HG03520 (cell line): ENCODE measurements at regions not wholly inside any gene's neighbourhood (a gene's known extent, or its start where the extent isn't known, plus 50 kb on each side); places are given as distances from the start of the nearest gene placed in this dataset.

Source experiments
- ATAC-seq: cut with Tn5 transposase; IDR thresholded peaks from one replicate; pipeline ENCODE4 v1.9.1; 2021; ENCODE audit warnings: mild to moderate bottlenecking, moderate library complexity; ENCODE audit not compliant: unreplicated experiment

DNA sequence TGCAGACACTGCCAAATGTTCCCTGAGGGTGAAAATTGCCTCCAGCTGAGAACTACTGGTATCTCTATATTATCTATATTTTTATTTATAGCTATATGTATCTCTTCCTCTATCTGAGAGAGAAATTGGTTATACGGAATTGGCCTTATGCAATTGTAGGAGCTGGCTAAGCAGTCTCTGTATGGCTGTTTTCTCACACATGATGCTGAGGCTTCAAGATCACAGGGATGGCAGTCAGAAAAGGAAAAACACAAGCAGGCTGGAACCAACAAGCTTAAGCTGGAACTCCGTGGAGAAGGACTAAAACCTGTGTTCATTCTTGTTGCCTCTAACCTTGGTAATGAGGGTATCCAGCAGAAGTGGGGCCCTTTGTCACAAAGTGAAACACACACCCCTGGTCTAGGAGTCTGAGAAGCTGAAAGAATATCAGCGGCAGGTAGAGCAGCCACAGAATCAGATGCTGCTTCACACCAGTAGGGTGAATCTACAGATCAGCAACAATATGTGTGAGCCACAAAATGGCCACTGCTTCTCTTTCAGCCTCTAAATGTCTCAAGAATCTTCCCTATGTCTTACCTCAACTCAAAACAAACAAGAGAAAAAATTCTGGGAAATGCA, 166.5 kb upstream of the PPP1R2C start:
- ATAC-seq = peak; percentile 32

DNA sequence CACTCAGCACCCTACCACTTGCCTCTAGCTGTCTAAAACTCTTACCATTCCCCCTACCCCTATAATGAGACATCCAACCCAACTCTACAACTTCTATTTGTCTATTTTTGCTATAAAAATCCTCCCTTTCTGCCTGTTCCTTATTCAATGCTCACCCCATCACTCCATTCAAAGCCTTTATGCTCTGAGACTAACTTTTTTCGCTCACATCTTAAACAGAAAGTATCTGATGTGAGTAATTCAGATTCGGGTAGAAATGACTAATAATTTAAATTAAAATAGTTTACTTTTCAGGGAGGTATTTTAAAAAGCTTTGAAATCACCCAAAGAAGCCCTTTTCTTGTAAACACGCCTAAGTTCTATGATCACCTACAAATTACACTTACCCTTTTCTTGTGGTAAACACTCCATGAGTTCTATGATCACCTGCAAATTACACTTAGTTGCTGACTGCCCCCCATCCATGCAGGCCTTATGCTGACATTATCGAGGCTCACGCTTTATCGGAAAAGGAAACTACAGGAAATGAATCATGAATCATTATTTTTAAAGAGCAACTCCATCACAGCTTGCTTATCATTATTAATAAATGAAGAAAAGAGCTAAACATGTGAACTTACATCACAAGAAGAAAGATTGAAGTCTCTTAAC, 168.7 kb upstream of the PPP1R2C start:
- no peak for ATAC-seq

DNA sequence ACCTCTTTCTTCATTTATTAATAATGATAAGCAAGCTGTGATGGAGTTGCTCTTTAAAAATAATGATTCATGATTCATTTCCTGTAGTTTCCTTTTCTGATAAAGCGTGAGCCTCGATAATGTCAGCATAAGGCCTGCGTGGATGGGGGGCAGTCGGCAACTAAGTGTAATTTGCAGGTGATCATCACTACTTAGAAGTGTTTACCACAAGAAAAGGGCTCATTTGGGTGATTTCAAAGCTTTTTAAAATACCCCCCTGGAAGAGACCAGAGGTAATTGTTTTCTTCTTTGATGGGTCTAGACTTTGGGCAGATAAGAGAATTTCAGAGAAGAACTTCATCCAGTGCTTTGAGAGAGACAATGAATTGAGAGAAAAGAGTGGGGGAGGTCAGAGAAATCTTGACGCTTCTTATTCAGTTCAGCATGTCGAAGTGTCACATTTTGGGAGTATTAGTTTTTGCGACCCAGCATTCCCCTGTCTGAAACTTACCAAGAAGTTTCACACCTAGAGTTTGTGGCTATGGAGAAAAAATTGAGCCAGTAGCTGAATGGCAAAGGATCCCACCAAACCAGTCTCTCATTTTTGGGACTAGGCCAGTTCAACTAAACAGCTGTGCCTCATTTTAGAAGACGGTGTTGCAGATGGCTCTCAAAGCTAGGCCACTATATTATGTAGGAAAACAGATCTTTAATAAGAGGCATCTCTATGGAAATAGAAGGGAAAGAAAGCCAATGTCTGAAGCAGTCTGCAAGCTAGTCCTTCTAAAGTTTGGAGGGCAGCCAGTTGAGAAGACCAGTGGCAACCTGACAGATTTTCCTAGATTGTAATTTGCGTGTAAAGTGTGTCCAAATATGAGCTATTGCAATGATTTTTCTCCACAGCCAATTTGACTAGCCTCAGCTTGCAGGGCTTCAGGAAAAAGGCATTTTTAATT, 171.0 kb upstream of the PPP1R2C start:
- no peak for ATAC-seq

DNA sequence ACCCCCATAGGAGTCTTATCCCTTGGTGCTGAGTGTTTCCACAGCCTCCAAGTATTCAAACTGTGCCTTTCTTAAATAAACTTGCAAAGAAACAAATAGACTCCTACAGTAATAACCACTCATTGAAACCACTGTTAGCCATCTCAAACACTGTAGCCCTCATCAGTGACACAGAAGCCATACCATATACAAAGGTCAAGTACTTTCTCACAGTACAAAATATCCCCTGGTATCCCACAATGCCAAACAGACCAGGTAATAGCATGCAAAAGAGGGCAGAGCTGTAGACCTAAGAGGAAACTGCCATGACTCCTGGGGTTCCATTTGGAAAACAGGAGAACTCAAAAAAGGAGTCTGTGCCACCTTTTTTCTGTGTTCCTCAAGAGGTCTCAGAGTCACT, 173.8 kb upstream of the PPP1R2C start:
- no peak for ATAC-seq

DNA sequence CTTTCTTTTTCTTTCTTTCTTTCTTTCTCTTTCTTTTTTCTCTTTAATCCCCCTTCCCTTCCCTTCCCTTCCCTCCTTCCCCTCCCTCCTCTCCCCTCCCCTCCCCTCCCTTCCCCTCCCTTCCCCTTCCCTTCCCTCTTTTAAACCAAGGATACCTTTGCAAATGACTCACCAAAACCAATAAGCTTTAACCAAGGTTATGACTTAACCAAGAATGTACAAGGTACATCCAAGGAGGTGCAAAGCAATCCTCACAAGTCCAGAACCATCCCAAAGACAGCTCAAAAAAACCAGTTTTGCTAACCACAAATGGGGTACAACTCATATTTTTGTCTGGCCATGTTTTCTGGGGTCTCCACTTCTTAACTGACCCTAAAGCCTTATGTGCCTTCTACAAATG, 174.7 kb upstream of the PPP1R2C start:
- ATAC-seq = no peak

GRCh38 chrX:42954880-42955279, 176.9 kb upstream of the PPP1R2C start:
- ATAC-seq = no peak

DNA sequence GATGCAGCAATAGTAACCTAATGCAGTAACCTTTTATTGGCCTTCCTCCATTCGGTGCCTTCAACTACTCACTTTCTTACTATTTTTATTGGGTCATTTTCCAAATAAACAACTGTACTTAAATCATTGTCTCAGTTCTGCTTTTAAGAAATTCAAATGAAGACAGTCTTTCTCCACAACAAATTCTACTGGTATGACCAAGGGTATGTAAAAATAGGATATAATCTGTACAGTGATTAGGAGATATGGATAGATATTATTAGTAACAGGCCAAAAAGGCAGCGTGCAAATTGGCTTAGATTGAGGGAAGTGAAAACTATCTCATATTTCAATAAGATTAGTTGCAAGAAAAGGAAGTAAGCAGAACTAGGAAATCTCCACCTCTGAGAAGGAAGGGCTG, 177.4 kb upstream of the PPP1R2C start:
- peak; percentile 81 for ATAC-seq

GRCh38 chrX:42967681-42968300, 189.8 kb upstream of the PPP1R2C start:
- no peak for ATAC-seq

GRCh38 chrX:42973321-42973720, 195.4 kb upstream of the PPP1R2C start:
- ATAC-seq = no peak

GRCh38 chrX:42975906-42976305, 197.9 kb upstream of the PPP1R2C start:
- no peak for ATAC-seq

GRCh38 chrX:42976746-42977366, 198.9 kb upstream of the PPP1R2C start:
- no peak for ATAC-seq

DNA sequence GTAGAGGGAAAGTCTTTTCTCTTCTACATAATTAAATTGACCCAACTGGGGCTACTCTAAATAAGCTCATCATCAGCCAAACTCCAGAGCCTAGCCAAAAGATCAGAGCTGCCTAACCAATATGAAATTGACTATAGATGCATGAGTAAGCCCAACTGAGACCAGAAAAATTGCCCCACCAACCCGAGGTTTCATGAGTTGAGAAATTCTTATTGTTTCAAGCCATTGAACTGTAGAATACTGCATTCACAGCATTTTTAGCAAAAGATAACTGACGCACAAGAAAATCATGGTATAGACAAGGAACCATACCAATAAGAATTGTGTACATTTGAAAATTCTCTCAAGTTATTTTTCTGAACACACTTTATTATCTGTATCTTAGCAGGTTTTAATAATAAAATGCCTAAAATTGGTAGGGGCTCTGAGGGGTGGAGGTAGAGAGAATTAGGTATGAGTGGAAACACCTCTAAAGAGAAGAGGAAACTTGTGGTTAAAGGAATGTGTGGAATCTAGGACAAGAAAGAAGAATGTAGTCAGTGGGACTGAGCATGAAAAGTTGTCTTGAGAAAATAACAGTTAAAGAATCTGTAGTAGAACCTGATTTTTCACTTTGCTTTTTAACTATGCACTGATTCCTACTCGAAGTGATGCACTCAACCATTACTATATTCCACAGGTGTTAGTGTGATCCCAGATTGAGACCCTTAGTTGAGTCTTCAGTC, 200.9 kb upstream of the PPP1R2C start:
- no peak for ATAC-seq

DNA sequence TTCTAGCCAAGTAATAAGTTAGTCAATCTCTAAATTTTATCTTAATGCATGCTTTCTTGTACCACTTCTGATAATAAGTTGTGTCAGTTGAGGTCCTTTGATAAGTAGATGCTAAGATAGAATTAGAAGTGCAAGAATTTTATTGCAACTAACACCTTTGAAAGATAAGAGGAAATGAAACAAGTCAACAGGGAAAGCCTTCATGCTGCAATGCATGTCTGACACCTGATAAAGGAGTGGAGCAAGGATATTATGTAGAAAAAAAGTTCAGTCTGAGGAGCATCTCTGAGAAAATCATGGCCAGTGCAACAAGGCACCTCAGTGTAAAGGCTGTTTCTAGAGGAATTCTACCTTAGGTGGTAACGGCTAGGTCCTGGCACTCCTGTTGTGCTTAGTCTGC, 210.7 kb upstream of the PPP1R2C start:
- no peak for ATAC-seq

- ATAC-seq = no peak
Measured at GRCh38 chrX:42992199-42992943, 214.4 kb upstream of the PPP1R2C start.

- ATAC-seq = no peak
Measured at GRCh38 chrX:42996861-42997260, 218.9 kb upstream of the PPP1R2C start.

DNA sequence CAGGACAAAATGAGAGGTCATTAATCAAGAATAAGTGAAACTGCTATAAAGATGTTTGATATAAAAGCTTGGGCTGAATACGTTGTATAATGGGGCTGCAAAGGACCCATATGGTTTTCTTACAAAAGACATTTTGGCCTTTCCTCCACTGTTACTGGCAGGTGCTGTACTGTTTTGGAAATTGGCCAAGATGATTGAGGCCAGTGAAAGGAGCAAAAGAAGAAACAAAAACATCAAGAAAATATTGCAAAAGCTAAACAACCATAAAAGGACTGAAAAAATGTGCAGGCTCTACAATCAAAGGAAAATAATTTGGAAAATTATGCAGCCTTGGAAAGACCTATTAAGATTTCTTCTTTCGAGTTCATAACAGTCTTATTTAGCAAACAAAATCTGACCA, 222.2 kb upstream of the PPP1R2C start:
- no peak for ATAC-seq

DNA sequence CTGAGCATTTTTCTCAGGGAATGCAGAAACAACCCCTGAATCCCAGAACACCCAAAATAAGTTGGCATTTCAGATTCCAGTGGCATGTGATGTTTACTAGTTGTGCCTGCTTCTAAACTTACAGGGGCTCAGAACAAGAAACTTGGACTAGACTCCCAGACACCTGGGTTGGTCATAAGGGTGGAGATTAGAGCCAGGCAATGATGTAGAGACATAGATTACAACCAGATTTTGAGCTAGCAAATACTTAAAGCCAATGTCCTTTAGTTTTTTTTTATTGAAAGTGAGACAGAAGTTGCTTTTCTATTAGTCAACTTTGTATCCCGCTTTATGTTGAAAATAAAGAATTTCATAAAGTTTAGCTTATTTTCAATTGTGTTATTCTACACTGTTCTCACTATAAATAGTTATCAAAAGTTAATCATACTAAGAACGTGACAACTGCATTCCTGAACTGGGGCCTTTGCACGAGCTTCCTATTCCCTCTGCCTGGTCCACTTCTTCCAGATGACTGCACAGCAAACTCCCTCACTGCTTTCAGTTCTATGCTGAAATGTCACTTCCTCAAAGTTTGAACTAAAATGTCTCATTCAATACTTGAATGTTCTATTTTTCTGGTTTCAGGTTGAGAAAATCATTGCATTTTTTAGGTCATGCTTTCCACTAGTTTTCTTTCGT, 224.7 kb upstream of the PPP1R2C start:
- peak; percentile 81 for ATAC-seq

- ATAC-seq = peak; percentile 31
Measured at GRCh38 chrX:43003204-43003565, 225.2 kb upstream of the PPP1R2C start.

DNA sequence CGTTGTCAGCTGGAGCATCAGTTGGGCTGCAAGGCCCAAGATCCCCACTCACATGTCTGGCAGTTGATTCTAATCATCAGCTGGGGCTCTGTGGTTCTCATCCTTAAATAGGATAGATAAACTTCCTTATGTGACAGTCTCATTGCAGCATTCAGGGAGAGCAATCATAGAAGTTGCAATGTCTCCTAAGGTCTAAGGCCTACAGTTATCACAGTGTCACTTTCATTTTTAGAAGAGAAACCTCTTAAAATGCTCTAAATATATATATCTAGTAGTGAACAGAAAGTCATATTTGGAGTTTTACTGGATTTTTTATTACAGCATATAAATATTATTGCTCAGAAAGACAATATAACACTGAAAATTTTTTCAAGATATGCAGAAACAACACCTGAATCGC, 226.0 kb upstream of the PPP1R2C start:
- ATAC-seq = no peak
